Peyer's patch (tissue), 4 donors: ENCODE measurements at regions not wholly inside any gene's neighbourhood (a gene's known extent, or its start where the extent isn't known, plus 50 kb on each side); places are given as distances from the start of the nearest gene placed in this dataset.

Experiments
- POLR2A ChIP-seq, 2 donors: fragments of 450-650 bp; IDR thresholded peaks; one replicate each; pipeline ENCODE4 v1.5.1; 2017; ENCODE audit warnings: antibody characterized with exemption in 2 of 2, mild to moderate bottlenecking in 2 of 2, moderate library complexity in 2 of 2
- TF ChIP-seq, protein P1 (sequence below), 6 experiments: fragments of 450-650 bp in 4 of 6; fragments of 200-600 bp in 2 of 6; sonication (generic) in 1 of 6; IDR thresholded peaks; one replicate each; pipeline ENCODE4 v1.5.1; 2017 to 2019; ENCODE audit warnings: antibody characterized with exemption in 6 of 6, mild to moderate bottlenecking in 3 of 6, moderate library complexity in 1 of 6

DNA sequence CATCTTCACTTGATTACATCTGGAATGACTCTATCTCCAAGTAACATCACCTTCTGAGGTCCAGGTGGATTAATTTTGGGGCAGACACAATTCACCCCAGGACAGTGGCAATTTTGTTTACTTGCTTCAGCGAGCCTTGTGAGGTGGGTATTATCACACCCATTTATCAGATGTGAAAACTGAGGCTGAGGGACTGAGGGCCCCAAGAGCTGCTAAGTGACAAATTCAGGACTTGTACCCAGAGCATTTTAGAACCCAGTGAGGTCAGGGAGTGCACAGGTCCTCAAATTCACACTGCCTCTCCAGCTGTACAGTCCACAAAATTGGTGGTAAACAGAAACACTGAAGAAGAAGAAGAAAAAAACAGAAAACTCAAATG, 125.2 kb upstream of the PMEPA1 start:
- TF ChIP-seq, protein P1, sequence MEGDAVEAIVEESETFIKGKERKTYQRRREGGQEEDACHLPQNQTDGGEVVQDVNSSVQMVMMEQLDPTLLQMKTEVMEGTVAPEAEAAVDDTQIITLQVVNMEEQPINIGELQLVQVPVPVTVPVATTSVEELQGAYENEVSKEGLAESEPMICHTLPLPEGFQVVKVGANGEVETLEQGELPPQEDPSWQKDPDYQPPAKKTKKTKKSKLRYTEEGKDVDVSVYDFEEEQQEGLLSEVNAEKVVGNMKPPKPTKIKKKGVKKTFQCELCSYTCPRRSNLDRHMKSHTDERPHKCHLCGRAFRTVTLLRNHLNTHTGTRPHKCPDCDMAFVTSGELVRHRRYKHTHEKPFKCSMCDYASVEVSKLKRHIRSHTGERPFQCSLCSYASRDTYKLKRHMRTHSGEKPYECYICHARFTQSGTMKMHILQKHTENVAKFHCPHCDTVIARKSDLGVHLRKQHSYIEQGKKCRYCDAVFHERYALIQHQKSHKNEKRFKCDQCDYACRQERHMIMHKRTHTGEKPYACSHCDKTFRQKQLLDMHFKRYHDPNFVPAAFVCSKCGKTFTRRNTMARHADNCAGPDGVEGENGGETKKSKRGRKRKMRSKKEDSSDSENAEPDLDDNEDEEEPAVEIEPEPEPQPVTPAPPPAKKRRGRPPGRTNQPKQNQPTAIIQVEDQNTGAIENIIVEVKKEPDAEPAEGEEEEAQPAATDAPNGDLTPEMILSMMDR (IDR thresholded peaks at IDR 0.05), result no peak
- TF ChIP-seq POLR2A (IDR thresholded peaks at IDR 0.05), result no peak
